CD4-positive, alpha-beta T cell (primary cell): ENCODE measurements at regions not wholly inside any gene's neighbourhood (a gene's known extent, or its start where the extent isn't known, plus 50 kb on each side); places are given as distances from the start of the nearest gene placed in this dataset.

Experiments used
- ATAC-seq: fragments of 200-7000 bp; cut with Tn5 transposase; one replicate; pipeline ENCODE4 v1.10.0; 2022; ENCODE audit warnings: mild to moderate bottlenecking; ENCODE audit not compliant: poor library complexity
- CTCF ChIA-PET: fragments of 350-600 bp; sonication (Branson Sonifier 250); formaldehyde crosslinking; loops from one replicate; lab custom pipeline; 2021; ENCODE audit warnings: antibody characterized with exemption, inconsistent platforms; lab: Charles Lee
- POLR2A ChIA-PET: fragments of 350-600 bp; sonication (Branson Sonifier 250); formaldehyde crosslinking; loops from one replicate; lab custom pipeline; 2021; ENCODE audit warnings: antibody characterized with exemption, inconsistent platforms; lab: Charles Lee
- DNase-seq, 14 experiments: peaks; one replicate each; pipeline ENCODE4 v3.0.0-alpha.2; 2013 to 2020; ENCODE audit warnings: mixed read lengths in 2 of 14
- H3K27ac ChIP-seq, 2 donors: one replicate each; pipeline versions ENCODE4 v1.5.1 to v1.7.0; 2013; ENCODE audit warnings: low read length in 2 of 2, low read depth in 1 of 2, mild to moderate bottlenecking in 1 of 2
- H3K27me3 ChIP-seq, 2 experiments: 1 replicate in 1 of 2; 2 replicates in 1 of 2; pipeline versions ENCODE4 v1.6.1 to v1.7.0; 2013; ENCODE audit warnings: low read length in 2 of 2, control low read depth in 1 of 2, mild to moderate bottlenecking in 1 of 2, moderate library complexity in 1 of 2; ENCODE audit not compliant: insufficient read depth in 2 of 2, control insufficient read depth in 1 of 2
- H3K36me3 ChIP-seq: one replicate; pipeline ENCODE4 v1.6.1; 2013; ENCODE audit warnings: low read length, control low read depth; ENCODE audit not compliant: insufficient read depth
- H3K4me1 ChIP-seq: one replicate; pipeline ENCODE4 v1.6.1; 2013; ENCODE audit warnings: low read length, control low read depth; ENCODE audit not compliant: insufficient read depth
- H3K4me3 ChIP-seq: one replicate; pipeline ENCODE4 v1.5.1; 2013; ENCODE audit warnings: mild to moderate bottlenecking, low read length, moderate library complexity
- H3K9me3 ChIP-seq, 2 experiments: 1 replicate in 1 of 2; 2 replicates in 1 of 2; pipeline versions ENCODE4 v1.6.1 to v1.7.0; 2013; ENCODE audit warnings: low read length in 2 of 2, mild to moderate bottlenecking in 2 of 2, control low read depth in 1 of 2, moderate library complexity in 1 of 2; ENCODE audit not compliant: control insufficient read depth in 1 of 2, insufficient read depth in 1 of 2
- H3K27ac Mint-ChIP-seq: one replicate; pipeline ENCODE4 v1.8.0; 2020; ENCODE audit warnings: mixed read lengths
- H3K27me3 Mint-ChIP-seq: one replicate; pipeline ENCODE4 v1.8.0; 2021; ENCODE audit warnings: mixed read lengths
- H3K36me3 Mint-ChIP-seq: one replicate; pipeline ENCODE4 v1.8.0; 2021; ENCODE audit warnings: low read depth, mixed read lengths
- H3K4me1 Mint-ChIP-seq: one replicate; pipeline ENCODE4 v1.8.0; 2021; ENCODE audit warnings: low read depth, mixed read lengths
- H3K4me3 Mint-ChIP-seq: one replicate; pipeline ENCODE4 v1.8.0; 2020; ENCODE audit warnings: mild to moderate bottlenecking, mixed read lengths
- H3K9me3 Mint-ChIP-seq: one replicate; pipeline ENCODE4 v1.8.0; 2020; ENCODE audit warnings: mixed read lengths
- CTCF ChIP-seq: fragments of 200-600 bp; IDR thresholded peaks from one replicate; pipeline ENCODE4 v1.8.0; 2022; ENCODE audit warnings: antibody characterized with exemption, mild to moderate bottlenecking
- intact Hi-C, 2 experiments: fragments of 100-400 bp; cut with DNase I in 1 of 2; cut with micrococcal nuclease in 1 of 2; formaldehyde crosslinking; loops; one replicate each; pipeline versions ENCODE4 v1.15.1 to v1.9.0; 2023 to 2025; cut with DNase I, micrococcal nuclease

GRCh38 chr1:184892116-184892515 is 82.2 kb downstream of the NIBAN1 start:
- DNase-seq (peak in 3 of 14 experiments; percentile 34 to 54 (median 39)), ATAC-seq (peak; percentile 44)
- Mint-ChIP-seq H3K4me3 (peak overlapping the region; percentile 75), H3K27me3 (no peaks in the 10 kb centered on the region), H3K9me3 (no peaks in the 10 kb centered on the region), H3K36me3 (no peaks in the 10 kb centered on the region), H3K4me1 (peaks cover 30% of the 10 kb centered on the region), H3K27ac (peak overlapping the region; percentile 91)
- intact Hi-C loops: loop anchor here (5.0 kb wide), 3 partner anchors 50 to 85 kb away; partner anchors contain the start of gene NIBAN1 (in 1 of the 2)
- POLR2A ChIA-PET: interaction anchor here (1.7 kb wide), 1 partner anchor 10 kb away, joined by 6 read pairs; no protein-coding TSS in a partner anchor
- Histone ChIP-seq H3K9me3 (no peaks in the 10 kb centered on the region), H3K27me3 (no peaks in the 10 kb centered on the region), H3K27ac (peak overlapping the region in 1 of 2 donors; percentile 78), H3K36me3 (peaks cover 13% of the 10 kb centered on the region), H3K4me3 (no peak overlapping the region), H3K4me1 (peaks cover 23% of the 10 kb centered on the region)
- CTCF ChIA-PET: interaction anchor here (0.8 to 2.6 kb wide), 8 partner anchors 9 to 90 kb away, joined by 3 to 11 read pairs (median 4); no protein-coding TSS in a partner anchor
- no peak for TF ChIP-seq CTCF

- peaks cover 30% of the 10 kb centered on the region for H3K4me1 Mint-ChIP-seq
- no peaks in the 10 kb centered on the region for H3K27me3 ChIP-seq
- peak overlapping the region in 1 of 2 donors; percentile 78 for H3K27ac ChIP-seq
- H3K27me3 Mint-ChIP-seq: no peaks in the 10 kb centered on the region
- TF ChIP-seq CTCF: no peak
- POLR2A ChIA-PET: interaction anchor here (1.2 to 1.7 kb wide), 2 partner anchors 11 to 24 kb away, joined by 3 to 6 read pairs; no protein-coding TSS in a partner anchor
- no peak for DNase-seq
- no peaks in the 10 kb centered on the region for H3K9me3 Mint-ChIP-seq
- peak overlapping the region; percentile 86 for H3K27ac Mint-ChIP-seq
- intact Hi-C loops: loop anchor here (2.0 to 5.0 kb wide), 4 partner anchors 25 to 86 kb away; partner anchors contain the start of gene NIBAN1 (in 1 of the 2)
- no peaks in the 10 kb centered on the region for H3K36me3 Mint-ChIP-seq
- peak overlapping the region; percentile 67 for H3K4me3 Mint-ChIP-seq
- no peak overlapping the region for H3K4me3 ChIP-seq
- H3K4me1 ChIP-seq: peaks cover 23% of the 10 kb centered on the region
- H3K36me3 ChIP-seq: peaks cover 13% of the 10 kb centered on the region
- CTCF ChIA-PET: interaction anchor here (1.3 to 2.6 kb wide), 3 partner anchors 10 to 91 kb away, joined by 3 to 11 read pairs (median 9); no protein-coding TSS in a partner anchor
- H3K9me3 ChIP-seq: no peaks in the 10 kb centered on the region
- ATAC-seq: no peak
These were observed 82.9 kb downstream of the NIBAN1 start for GRCh38 chr1:184891440-184891839.

- peak in 13 of 14 experiments; percentile 3 to 89 (median 25) for DNase-seq
- ChIA-PET POLR2A (interaction anchor here (1.2 kb wide), 1 partner anchor 23 kb away, joined by 3 read pairs; no protein-coding TSS in a partner anchor), CTCF (interaction anchor here (2.6 kb wide), 1 partner anchor 10 kb away, joined by 9 read pairs; no protein-coding TSS in a partner anchor)
- peaks cover 13% of the 10 kb centered on the region for H3K36me3 ChIP-seq
- H3K36me3 Mint-ChIP-seq: no peaks in the 10 kb centered on the region
- TF ChIP-seq CTCF: no peak
- no peaks in the 10 kb centered on the region for H3K9me3 Mint-ChIP-seq
- H3K4me3 ChIP-seq: peak overlapping the region; percentile 17
- peaks cover 25% of the 10 kb centered on the region for H3K4me1 Mint-ChIP-seq
- H3K4me3 Mint-ChIP-seq: peak overlapping the region; percentile 67
- H3K27me3 Mint-ChIP-seq: no peaks in the 10 kb centered on the region
- peak; percentile 75 for ATAC-seq
- H3K27ac Mint-ChIP-seq: peak overlapping the region; percentile 86
- no peaks in the 10 kb centered on the region for H3K9me3 ChIP-seq
- H3K27me3 ChIP-seq: no peaks in the 10 kb centered on the region
- H3K4me1 ChIP-seq: peaks cover 23% of the 10 kb centered on the region
- peak overlapping the region in 1 of 2 donors; percentile 78 for H3K27ac ChIP-seq
- intact Hi-C loops: loop anchor here (2.0 to 5.0 kb wide), 4 partner anchors 24 to 87 kb away; partner anchors contain the start of gene NIBAN1 (in 1 of the 2)
These were observed 83.8 kb downstream of the NIBAN1 start for GRCh38 chr1:184890539-184890973.
